ENCODE measurements at regions not wholly inside any gene's neighbourhood (a gene's known extent, or its start where the extent isn't known, plus 50 kb on each side); places are given as distances from the start of the nearest gene placed in this dataset.

DNA sequence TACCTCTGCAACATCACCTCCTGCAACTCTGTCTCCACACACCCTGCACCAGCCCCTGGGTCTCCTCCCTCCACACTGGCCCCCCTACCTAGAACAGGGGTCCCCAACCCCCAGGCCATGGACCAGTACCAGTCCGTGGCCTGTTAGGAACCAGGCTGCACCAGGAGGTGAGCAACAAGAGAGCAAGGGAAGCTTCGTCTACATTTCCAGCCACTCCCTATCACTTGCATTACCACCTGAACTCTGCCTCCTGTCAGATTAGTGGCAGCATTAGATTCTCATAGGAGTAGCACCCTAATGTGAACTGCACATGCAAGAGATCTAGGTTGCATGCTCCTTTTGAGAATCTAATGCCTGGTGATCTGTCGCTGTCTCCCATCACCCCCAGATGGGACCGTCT lies 108.8 kb upstream of the WDR11 start:
- no peak overlapping the region for H3K4me3 ChIP-seq (ENCODE audit: control insufficient read depth in 1 of 2, extremely low read depth in 1 of 2, low read length in 1 of 2)
- no peaks in the 10 kb centered on the region for H3K9me3 Mint-ChIP-seq
- DNase-seq, result no peak
- no peaks in the 10 kb centered on the region for H3K4me1 ChIP-seq (ENCODE audit: control insufficient read depth in 1 of 2, extremely low read depth in 1 of 2, insufficient read depth in 2 of 2, low read length in 2 of 2)
- H3K27me3 ChIP-seq (replicated peaks in 1 of 2; ENCODE audit: control insufficient read depth in 2 of 2, extremely low read depth in 1 of 2, insufficient read depth in 2 of 2, low read length in 1 of 2), result peaks cover 0 to 2% of the 10 kb centered on the region in 2 experiments
- H3K4me1 Mint-ChIP-seq, result no peaks in the 10 kb centered on the region
- H3K9me3 ChIP-seq, result no peaks in the 10 kb centered on the region
- no peaks in the 10 kb centered on the region for H3K36me3 ChIP-seq (ENCODE audit: control insufficient read depth in 2 of 2, extremely low read depth in 1 of 2, insufficient read depth in 1 of 2, low read length in 1 of 2)
- peaks cover 0 to 27% of the 10 kb centered on the region in 2 donors for H3K27me3 Mint-ChIP-seq
- H3K27ac Mint-ChIP-seq, result no peak overlapping the region
- no peak overlapping the region for H3K4me3 Mint-ChIP-seq
- H3K36me3 Mint-ChIP-seq, result no peaks in the 10 kb centered on the region
- whole genome bisulfite sequencing (ENCODE audit: insufficient coverage), result no CpG with 5 or more reads among the region's 4 CpGs
- ChIA-PET CTCF (no interaction called here), POLR2A (no interaction called here)
- H3K27ac ChIP-seq (ENCODE audit: low read length), result no peak overlapping the region
- no peak for ATAC-seq (replicated peaks in 1 of 4)

DNA sequence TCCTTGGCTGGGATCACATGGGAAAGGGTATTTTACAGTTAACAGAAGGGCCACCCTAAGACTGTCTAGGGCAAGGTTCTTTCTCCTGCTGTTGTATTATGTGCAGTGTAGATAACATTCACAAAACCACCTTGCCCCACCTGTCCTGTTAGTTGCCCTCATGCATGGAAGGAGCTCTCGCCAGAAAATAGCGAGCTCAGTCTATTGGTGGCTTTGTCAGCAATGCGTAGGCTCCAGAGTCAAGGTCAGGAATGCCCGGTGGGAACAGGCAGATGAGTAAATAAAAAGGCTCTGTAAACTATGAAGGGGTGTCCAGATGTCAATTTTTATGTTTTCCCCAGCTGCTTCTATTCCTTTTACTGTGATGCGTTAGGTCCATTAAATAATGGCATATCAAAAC lies 107.1 kb upstream of the WDR11 start:
- POLR2A ChIA-PET, result no interaction called here
- Mint-ChIP-seq H3K4me1 (no peaks in the 10 kb centered on the region), H3K36me3 (no peaks in the 10 kb centered on the region), H3K27me3 (peaks cover 0 to 31% of the 10 kb centered on the region in 2 donors), H3K27ac (no peak overlapping the region), H3K4me3 (no peak overlapping the region), H3K9me3 (no peaks in the 10 kb centered on the region)
- DNase-seq (no peak), ATAC-seq (replicated peaks in 1 of 4) (no peak)
- Histone ChIP-seq H3K36me3 (ENCODE audit: control insufficient read depth in 2 of 2, extremely low read depth in 1 of 2, insufficient read depth in 1 of 2, low read length in 1 of 2) (no peaks in the 10 kb centered on the region), H3K9me3 (no peaks in the 10 kb centered on the region), H3K4me1 (ENCODE audit: control insufficient read depth in 1 of 2, extremely low read depth in 1 of 2, insufficient read depth in 2 of 2, low read length in 2 of 2) (no peaks in the 10 kb centered on the region), H3K27ac (ENCODE audit: low read length) (no peak overlapping the region), H3K27me3 (replicated peaks in 1 of 2; ENCODE audit: control insufficient read depth in 2 of 2, extremely low read depth in 1 of 2, insufficient read depth in 2 of 2, low read length in 1 of 2) (peaks cover 0 to 2% of the 10 kb centered on the region in 2 experiments), H3K4me3 (ENCODE audit: control insufficient read depth in 1 of 2, extremely low read depth in 1 of 2, low read length in 1 of 2) (no peak overlapping the region)
- 94% methylated on average over 3 of the region's 5 CpGs for WGBS (ENCODE audit: insufficient coverage)
- CTCF ChIA-PET, result no interaction called here

DNA sequence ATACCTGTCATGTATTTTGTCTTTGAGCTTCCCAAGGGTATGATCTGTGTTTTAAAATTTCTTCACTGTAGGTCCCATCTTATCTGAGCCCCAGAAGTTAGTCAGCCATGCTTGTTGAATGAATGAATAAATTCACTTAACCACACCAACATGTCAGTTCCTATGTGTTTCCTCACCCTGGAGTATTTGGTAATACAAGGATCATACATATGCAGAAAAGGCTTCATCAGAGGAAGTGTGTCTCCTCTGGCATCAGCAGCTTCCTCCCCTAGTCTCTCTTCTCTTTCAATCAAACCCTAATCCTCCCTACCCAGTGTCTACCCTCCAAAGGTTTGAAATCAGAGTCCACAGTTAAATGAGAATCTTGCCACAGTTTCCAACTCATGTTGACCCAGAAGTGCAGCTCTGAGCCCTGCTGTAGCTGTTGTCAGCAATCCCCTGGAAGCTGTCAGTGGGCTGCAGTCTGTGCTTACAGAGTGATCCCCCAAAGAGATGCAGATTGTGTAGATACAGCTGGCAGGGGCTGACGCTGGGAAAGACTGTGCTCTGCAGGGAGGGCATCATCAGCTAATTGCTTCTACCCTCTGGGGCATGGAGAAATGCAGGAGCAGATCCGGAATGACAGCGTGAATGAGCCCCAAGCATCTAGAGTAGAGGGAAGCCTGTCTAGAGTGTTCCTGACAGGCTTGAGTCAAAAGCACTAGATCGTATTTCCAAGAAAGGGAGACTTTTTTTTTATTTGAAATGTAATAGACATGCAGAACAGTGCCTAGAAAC lies 105.0 kb upstream of the WDR11 start:
- DNase-seq (no peak), ATAC-seq (replicated peaks in 1 of 4) (no peak)
- Histone ChIP-seq H3K4me3 (ENCODE audit: control insufficient read depth in 1 of 2, extremely low read depth in 1 of 2, low read length in 1 of 2) (no peak overlapping the region), H3K27ac (ENCODE audit: low read length) (no peak overlapping the region), H3K36me3 (ENCODE audit: control insufficient read depth in 2 of 2, extremely low read depth in 1 of 2, insufficient read depth in 1 of 2, low read length in 1 of 2) (no peaks in the 10 kb centered on the region), H3K27me3 (replicated peaks in 1 of 2; ENCODE audit: control insufficient read depth in 2 of 2, extremely low read depth in 1 of 2, insufficient read depth in 2 of 2, low read length in 1 of 2) (peaks cover 0 to 2% of the 10 kb centered on the region in 2 experiments), H3K4me1 (ENCODE audit: control insufficient read depth in 1 of 2, extremely low read depth in 1 of 2, insufficient read depth in 2 of 2, low read length in 2 of 2) (no peaks in the 10 kb centered on the region), H3K9me3 (no peaks in the 10 kb centered on the region)
- no peaks in the 10 kb centered on the region for H3K36me3 Mint-ChIP-seq
- no peaks in the 10 kb centered on the region for H3K9me3 Mint-ChIP-seq
- ChIA-PET CTCF (no interaction called here), POLR2A (no interaction called here)
- 66% methylated on average over 3 of the region's 4 CpGs for WGBS (ENCODE audit: insufficient coverage)
- H3K4me3 Mint-ChIP-seq, result no peak overlapping the region
- H3K27me3 Mint-ChIP-seq, result peaks cover 0 to 27% of the 10 kb centered on the region in 2 donors
- peaks cover 0 to 2% (median 0%) of the 10 kb centered on the region in 3 donors for H3K4me1 Mint-ChIP-seq
- no peak overlapping the region for H3K27ac Mint-ChIP-seq

DNA sequence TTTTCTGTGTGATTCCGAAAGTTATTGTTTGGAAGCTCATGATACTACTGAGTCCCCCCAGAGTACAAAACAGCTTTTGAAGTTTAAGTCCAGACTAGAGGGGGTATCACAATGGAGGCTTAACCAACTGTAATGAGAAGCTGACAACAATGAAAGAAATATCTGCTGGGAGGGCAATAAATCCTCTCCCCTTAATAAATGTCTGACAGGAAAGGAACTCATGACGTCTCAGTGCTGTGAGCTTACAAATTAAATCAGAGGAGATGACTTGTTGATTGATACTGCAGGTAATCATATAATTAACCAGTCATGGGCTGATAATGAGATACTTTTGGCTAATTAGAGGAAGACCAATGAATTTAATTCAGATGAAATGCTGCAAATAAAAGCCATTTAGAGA lies 102.6 kb upstream of the WDR11 start:
- no peak overlapping the region for H3K27ac Mint-ChIP-seq
- POLR2A ChIA-PET, result no interaction called here

DNA sequence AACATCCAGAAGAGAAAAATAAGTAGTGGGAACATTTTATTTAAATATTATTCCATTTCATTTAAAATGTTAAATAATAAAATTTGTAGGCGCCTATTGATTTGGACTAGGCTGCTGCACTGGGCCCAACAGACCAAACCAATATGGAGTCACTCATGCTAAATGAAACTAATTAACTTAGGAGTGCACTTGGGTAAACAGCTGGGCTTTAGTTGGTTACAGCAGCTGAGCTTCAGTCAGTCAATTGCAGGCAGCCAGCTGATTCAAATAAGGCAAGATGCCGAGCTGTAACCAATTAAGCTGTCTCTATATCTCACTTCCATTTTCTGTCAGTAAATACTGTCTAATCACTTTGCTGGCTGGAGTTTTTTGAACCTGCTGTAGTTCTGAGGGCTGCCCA lies 102.1 kb upstream of the WDR11 start:
- ChIA-PET POLR2A (no interaction called here), CTCF (no interaction called here)
- Histone ChIP-seq H3K9me3 (no peaks in the 10 kb centered on the region), H3K27me3 (replicated peaks in 1 of 2; ENCODE audit: control insufficient read depth in 2 of 2, extremely low read depth in 1 of 2, insufficient read depth in 2 of 2, low read length in 1 of 2) (no peaks in the 10 kb centered on the region), H3K27ac (ENCODE audit: low read length) (no peak overlapping the region), H3K4me3 (ENCODE audit: control insufficient read depth in 1 of 2, extremely low read depth in 1 of 2, low read length in 1 of 2) (no peak overlapping the region), H3K4me1 (ENCODE audit: control insufficient read depth in 1 of 2, extremely low read depth in 1 of 2, insufficient read depth in 2 of 2, low read length in 2 of 2) (no peaks in the 10 kb centered on the region), H3K36me3 (ENCODE audit: control insufficient read depth in 2 of 2, extremely low read depth in 1 of 2, insufficient read depth in 1 of 2, low read length in 1 of 2) (no peaks in the 10 kb centered on the region)
- Mint-ChIP-seq H3K4me1 (peaks cover 0 to 2% (median 0%) of the 10 kb centered on the region in 3 donors), H3K9me3 (no peaks in the 10 kb centered on the region), H3K27me3 (peaks cover 6 to 32% of the 10 kb centered on the region in 2 donors), H3K27ac (no peak overlapping the region), H3K4me3 (no peak overlapping the region), H3K36me3 (no peaks in the 10 kb centered on the region)
- ATAC-seq (replicated peaks in 1 of 4) (no peak), DNase-seq (no peak)
- 80% methylated on average over 1 of the region's 2 CpGs for WGBS (ENCODE audit: insufficient coverage)

More for the DNA sequence above, 102.6 kb upstream of the WDR11 start:
- H3K9me3 Mint-ChIP-seq, result no peaks in the 10 kb centered on the region
- H3K9me3 ChIP-seq, result no peaks in the 10 kb centered on the region
- 33% methylated on average over 1 of the region's 2 CpGs for WGBS (ENCODE audit: insufficient coverage)
- no peaks in the 10 kb centered on the region for H3K36me3 ChIP-seq (ENCODE audit: control insufficient read depth in 2 of 2, extremely low read depth in 1 of 2, insufficient read depth in 1 of 2, low read length in 1 of 2)
- DNase-seq (no peak), ATAC-seq (replicated peaks in 1 of 4) (no peak)
- H3K27ac ChIP-seq (ENCODE audit: low read length), result no peak overlapping the region
- H3K27me3 ChIP-seq (replicated peaks in 1 of 2; ENCODE audit: control insufficient read depth in 2 of 2, extremely low read depth in 1 of 2, insufficient read depth in 2 of 2, low read length in 1 of 2), result no peaks in the 10 kb centered on the region
- no peaks in the 10 kb centered on the region for H3K4me1 ChIP-seq (ENCODE audit: control insufficient read depth in 1 of 2, extremely low read depth in 1 of 2, insufficient read depth in 2 of 2, low read length in 2 of 2)
- H3K36me3 Mint-ChIP-seq, result no peaks in the 10 kb centered on the region
- H3K27me3 Mint-ChIP-seq, result peaks cover 6 to 35% of the 10 kb centered on the region in 2 donors
- no peak overlapping the region for H3K4me3 Mint-ChIP-seq
- peaks cover 0 to 2% (median 0%) of the 10 kb centered on the region in 3 donors for H3K4me1 Mint-ChIP-seq
- no peak overlapping the region for H3K4me3 ChIP-seq (ENCODE audit: control insufficient read depth in 1 of 2, extremely low read depth in 1 of 2, low read length in 1 of 2)
- CTCF ChIA-PET, result no interaction called here

DNA sequence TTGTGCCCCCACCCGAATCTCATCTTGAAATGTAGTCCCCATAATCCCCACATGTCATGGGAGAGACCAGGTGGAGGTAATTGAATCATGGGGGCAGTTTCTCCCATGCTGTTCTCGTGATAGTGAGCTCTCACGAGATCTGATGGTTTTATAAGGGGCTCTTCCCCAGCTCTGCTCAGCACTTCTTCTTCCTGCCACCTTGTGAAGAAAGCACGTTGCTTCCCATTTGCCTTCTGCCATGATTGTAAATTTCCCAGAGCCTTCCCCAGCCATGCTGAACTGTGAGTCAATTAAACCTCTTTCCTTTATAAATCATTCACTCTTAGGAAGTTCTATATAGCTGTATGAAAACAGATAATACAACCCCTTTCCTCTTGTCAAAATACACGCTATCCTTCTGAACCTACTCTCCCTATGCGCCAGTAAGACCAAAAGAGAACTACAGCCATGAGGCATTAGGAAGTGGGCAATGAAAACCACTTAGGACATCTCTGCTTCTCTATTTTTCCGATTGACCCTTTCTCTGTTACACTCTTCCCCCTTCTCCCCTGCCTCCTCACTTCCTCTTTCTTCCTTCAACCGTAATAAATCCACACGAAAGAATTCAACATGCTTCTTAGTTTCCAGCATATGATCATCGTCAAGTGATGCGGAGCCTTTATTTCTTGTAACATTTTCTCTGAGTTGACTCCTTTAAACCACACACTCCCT lies 101.2 kb upstream of the WDR11 start:
- H3K36me3 ChIP-seq (ENCODE audit: control insufficient read depth in 2 of 2, extremely low read depth in 1 of 2, insufficient read depth in 1 of 2, low read length in 1 of 2), result no peaks in the 10 kb centered on the region
- H3K27ac ChIP-seq (ENCODE audit: low read length), result no peak overlapping the region
- no peak for DNase-seq
- ChIA-PET POLR2A (interaction anchor here in 1 of 2 donors (0.6 kb wide), 1 partner anchor 1506 kb away, joined by 3 read pairs; no protein-coding TSS in a partner anchor), CTCF (no interaction called here)
- Mint-ChIP-seq H3K4me1 (peaks cover 0 to 2% (median 0%) of the 10 kb centered on the region in 3 donors), H3K36me3 (no peaks in the 10 kb centered on the region), H3K27me3 (peaks cover 6 to 24% of the 10 kb centered on the region in 2 donors), H3K9me3 (no peaks in the 10 kb centered on the region), H3K27ac (no peak overlapping the region), H3K4me3 (no peak overlapping the region)
- H3K9me3 ChIP-seq, result no peaks in the 10 kb centered on the region
- WGBS (ENCODE audit: insufficient coverage), result 2% methylated on average over 6 of the region's 11 CpGs
- no peaks in the 10 kb centered on the region for H3K27me3 ChIP-seq (replicated peaks in 1 of 2; ENCODE audit: control insufficient read depth in 2 of 2, extremely low read depth in 1 of 2, insufficient read depth in 2 of 2, low read length in 1 of 2)
- ATAC-seq (replicated peaks in 1 of 4), result no peak
- no peaks in the 10 kb centered on the region for H3K4me1 ChIP-seq (ENCODE audit: control insufficient read depth in 1 of 2, extremely low read depth in 1 of 2, insufficient read depth in 2 of 2, low read length in 2 of 2)
- no peak overlapping the region for H3K4me3 ChIP-seq (ENCODE audit: control insufficient read depth in 1 of 2, extremely low read depth in 1 of 2, low read length in 1 of 2)
